ENCODE measurements at regions not wholly inside any gene's neighbourhood (a gene's known extent, or its start where the extent isn't known, plus 50 kb on each side); places are given as distances from the start of the nearest gene placed in this dataset.

DNA sequence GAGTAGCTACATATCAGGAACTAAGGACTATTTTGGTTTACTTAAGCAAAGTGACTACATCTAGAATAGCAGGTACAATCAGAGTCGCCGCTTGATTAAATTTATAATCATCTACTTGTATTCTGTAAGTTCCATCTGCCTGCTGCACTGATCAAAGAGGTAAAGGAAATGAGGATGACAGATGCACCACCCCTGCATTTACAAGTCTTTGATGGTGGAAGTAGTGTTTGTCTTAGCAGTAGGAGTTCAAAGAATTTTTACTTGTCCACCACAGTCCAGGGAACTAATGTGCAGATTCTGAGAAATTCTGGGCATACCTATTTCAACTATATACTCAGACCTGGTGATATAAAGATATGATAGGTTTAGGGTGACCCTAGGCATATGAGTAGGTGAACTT lies 184.1 kb upstream of the IVNS1ABP start:
- CTCF ChIA-PET = no interaction called here
- H3K9ac ChIP-seq (replicated peaks; ENCODE audit: extremely low read depth, insufficient read depth, low read length) = no peak overlapping the region
- no peaks in the 10 kb centered on the region for H4K20me1 ChIP-seq (replicated peaks; ENCODE audit: control insufficient read depth, extremely low read depth, insufficient read depth, low read length)
- TF ChIP-seq, protein P1, sequence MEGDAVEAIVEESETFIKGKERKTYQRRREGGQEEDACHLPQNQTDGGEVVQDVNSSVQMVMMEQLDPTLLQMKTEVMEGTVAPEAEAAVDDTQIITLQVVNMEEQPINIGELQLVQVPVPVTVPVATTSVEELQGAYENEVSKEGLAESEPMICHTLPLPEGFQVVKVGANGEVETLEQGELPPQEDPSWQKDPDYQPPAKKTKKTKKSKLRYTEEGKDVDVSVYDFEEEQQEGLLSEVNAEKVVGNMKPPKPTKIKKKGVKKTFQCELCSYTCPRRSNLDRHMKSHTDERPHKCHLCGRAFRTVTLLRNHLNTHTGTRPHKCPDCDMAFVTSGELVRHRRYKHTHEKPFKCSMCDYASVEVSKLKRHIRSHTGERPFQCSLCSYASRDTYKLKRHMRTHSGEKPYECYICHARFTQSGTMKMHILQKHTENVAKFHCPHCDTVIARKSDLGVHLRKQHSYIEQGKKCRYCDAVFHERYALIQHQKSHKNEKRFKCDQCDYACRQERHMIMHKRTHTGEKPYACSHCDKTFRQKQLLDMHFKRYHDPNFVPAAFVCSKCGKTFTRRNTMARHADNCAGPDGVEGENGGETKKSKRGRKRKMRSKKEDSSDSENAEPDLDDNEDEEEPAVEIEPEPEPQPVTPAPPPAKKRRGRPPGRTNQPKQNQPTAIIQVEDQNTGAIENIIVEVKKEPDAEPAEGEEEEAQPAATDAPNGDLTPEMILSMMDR (IDR thresholded peaks at IDR 0.05; ENCODE audit: extremely low read depth in 1 of 2, insufficient read depth in 1 of 2, low read depth in 1 of 2, low read length in 2 of 2) = no peak
- TF ChIP-seq, protein P2, sequence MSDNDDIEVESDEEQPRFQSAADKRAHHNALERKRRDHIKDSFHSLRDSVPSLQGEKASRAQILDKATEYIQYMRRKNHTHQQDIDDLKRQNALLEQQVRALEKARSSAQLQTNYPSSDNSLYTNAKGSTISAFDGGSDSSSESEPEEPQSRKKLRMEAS (IDR thresholded peaks at IDR 0.05; ENCODE audit: insufficient read depth, insufficient read length) = no peak
- TF ChIP-seq POLR2AphosphoS5 (IDR thresholded peaks at IDR 0.05; ENCODE audit: insufficient read depth, low read depth, low read length) (no peak), POLR2A (IDR thresholded peaks at IDR 0.05; ENCODE audit: low read depth, low read length) (no peak), EZH2 (IDR thresholded peaks at IDR 0.05; ENCODE audit: borderline replicate concordance, low read depth, low read length, severe bottlenecking) (no peak), FOS (IDR thresholded peaks at IDR 0.05; ENCODE audit: borderline replicate concordance, insufficient read depth, low read length) (no peak), GATA2 (IDR thresholded peaks at IDR 0.05; ENCODE audit: insufficient read depth, insufficient read length, low read depth, low read length) (no peak), JUN (IDR thresholded peaks at IDR 0.05; ENCODE audit: borderline replicate concordance, insufficient read depth, insufficient read length, low read depth) (no peak), MYC (IDR thresholded peaks at IDR 0.05; ENCODE audit: low read depth, low read length) (no peak)
- no peak overlapping the region for H3K4me2 ChIP-seq (ENCODE audit: insufficient read depth, low read length)
- H3K9me1 ChIP-seq (replicated peaks; ENCODE audit: control insufficient read depth, extremely low read depth, insufficient read depth, low read length) = no peaks in the 10 kb centered on the region
- no peak overlapping the region for H2AFZ ChIP-seq (ENCODE audit: low read depth, low read length)
- POLR2A ChIA-PET = no interaction called here
- intact Hi-C loops (cut with micrococcal nuclease) = loop anchor here (2.0 kb wide), 1 partner anchor 20 kb away; no protein-coding TSS in a partner anchor
- no peaks in the 10 kb centered on the region for H3K27me3 ChIP-seq (ENCODE audit: control insufficient read depth in 2 of 2, insufficient read depth in 2 of 2, low read length in 2 of 2)
- no peaks in the 10 kb centered on the region for H3K36me3 ChIP-seq (ENCODE audit: control insufficient read depth in 2 of 2, extremely low read depth in 1 of 2, insufficient read depth in 2 of 2, low read length in 2 of 2)
- FAIRE-seq (no peak), DNase-seq (ENCODE audit: low read depth, low spot score) (no peak)
- dilution Hi-C loops (cut with MboI; ENCODE audit: extremely low pct_ligation_motif_present, low sequenced_read_pairs) = no loop called here
- no TSS peak for BruUV-seq (replicated peaks)
- no peak overlapping the region for H3K27ac ChIP-seq (ENCODE audit: insufficient read depth, low read depth, low read length)
- H3K4me3 ChIP-seq (replicated peaks in 1 of 3; ENCODE audit: insufficient read depth in 1 of 3, low read depth in 1 of 3, low read length in 3 of 3) = no peak overlapping the region
- no peaks in the 10 kb centered on the region for H3K79me2 ChIP-seq (ENCODE audit: control insufficient read depth, insufficient read depth, low read length)
- no peaks in the 10 kb centered on the region for H3K9me3 ChIP-seq (replicated peaks; ENCODE audit: control insufficient read depth, insufficient read depth, low read length)
- peaks cover 8% of the 10 kb centered on the region for H3K4me1 ChIP-seq (ENCODE audit: control insufficient read depth, extremely low read depth, insufficient read depth, low read length)

Measured in endothelial cell of umbilical vein (primary cell).